ENCODE measurements at regions not wholly inside any gene's neighbourhood (a gene's known extent, or its start where the extent isn't known, plus 50 kb on each side); places are given as distances from the start of the nearest gene placed in this dataset.

DNA sequence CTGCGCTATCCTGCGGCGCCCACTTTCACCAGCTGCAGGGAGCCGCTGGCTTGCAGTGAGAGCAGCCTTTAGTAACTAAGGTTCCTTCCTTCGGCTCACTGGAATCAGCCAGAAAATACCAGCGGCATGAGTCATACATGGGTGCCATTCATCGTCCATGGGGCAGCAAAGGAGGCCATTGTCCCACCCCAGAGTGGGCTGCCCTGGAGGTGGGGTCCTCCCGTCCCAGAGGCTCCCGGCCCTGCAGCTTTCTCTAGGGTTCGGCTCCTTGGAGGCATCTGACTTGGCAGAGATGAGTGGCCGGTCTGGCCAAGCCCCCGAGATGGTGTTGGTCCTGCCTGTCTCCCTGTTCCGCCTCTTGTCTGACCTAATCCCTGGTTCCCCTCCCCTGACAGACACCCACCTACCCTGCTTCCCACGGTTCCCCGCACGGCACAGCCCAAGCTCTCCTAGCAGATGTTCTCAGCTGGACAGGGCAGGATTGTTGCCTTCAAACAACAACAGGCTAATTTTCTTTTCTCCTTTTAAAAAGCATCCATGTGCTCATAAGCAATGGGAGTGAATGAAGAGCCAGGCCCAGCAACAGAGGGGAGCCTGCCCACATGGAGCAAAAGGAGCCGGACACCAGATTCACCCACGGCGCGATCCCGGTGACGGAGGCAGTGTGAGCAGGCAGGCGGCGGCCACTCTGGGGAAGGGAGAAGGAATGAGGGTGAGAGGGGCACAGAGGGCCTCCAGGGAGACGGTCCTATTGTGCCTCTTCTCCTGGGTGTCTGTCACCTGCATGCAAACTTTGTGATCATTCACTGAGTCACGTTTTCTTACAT, 97.0 kb upstream of the COL5A1 start:
- Histone ChIP-seq H3K14ac (replicated peaks; ENCODE audit: low read depth, low read length) (no peak overlapping the region; the same call in 1 of the 2 replicates), H3K9me1 (ENCODE audit: insufficient read depth, low read length) (peaks cover 5% of the 10 kb centered on the region; the same call in 1 of the 2 replicates), H3K27ac (ENCODE audit: insufficient read depth, low read length) (0 out of 2 replicates have a peak overlapping the region, but pooled peaks have one; percentile 5), H2AFZ (replicated peaks; ENCODE audit: low read length, poor library complexity) (peak overlapping the region; percentile 34), H3K23ac (ENCODE audit: low read depth, low read length) (peak overlapping the region; percentile 33), H3K56ac (ENCODE audit: extremely low read depth, insufficient read depth, low read length) (no peak overlapping the region; the same call in 1 of the 2 replicates), H4K8ac (ENCODE audit: low read depth in 2 of 2, low read length in 2 of 2) (peak overlapping the region; percentile 51 to 77; a peak in 3 of 4 replicates), H3K4me3 (ENCODE audit: insufficient read depth, low read depth, low read length) (no peak overlapping the region), H3K36me3 (ENCODE audit: control insufficient read depth, insufficient read depth, low read length) (no peaks in the 10 kb centered on the region), H2BK5ac (ENCODE audit: low read depth, low read length, poor library complexity, severe bottlenecking) (no peak overlapping the region), H4K91ac (ENCODE audit: insufficient read depth, low read depth, low read length) (peak overlapping the region; percentile 86), H3K18ac (ENCODE audit: low read depth, low read length) (no peak overlapping the region; the same call in 1 of the 2 replicates), H3K4ac (ENCODE audit: low read depth, low read length) (peak overlapping the region; percentile 89), H3K4me1 (ENCODE audit: control insufficient read depth, insufficient read depth, low read length) (peaks cover 15% of the 10 kb centered on the region), H3K9me3 (ENCODE audit: control insufficient read depth, insufficient read depth, low read length) (no peaks in the 10 kb centered on the region), H2BK20ac (ENCODE audit: low read depth, low read length) (peak overlapping the region; percentile 94), H4K20me1 (ENCODE audit: insufficient read depth, low read length) (no peaks in the 10 kb centered on the region), H2AK9ac (replicated peaks; ENCODE audit: low read depth, low read length, poor library complexity) (peak overlapping the region; percentile 13), H3K9ac (ENCODE audit: low read depth, low read length) (no peak overlapping the region), H2AK5ac (ENCODE audit: low read depth, low read length) (peak overlapping the region; percentile 90), H2BK15ac (ENCODE audit: low read depth, low read length) (peak overlapping the region; percentile 79; the same call in 1 of the 3 replicates), H3K4me2 (ENCODE audit: low read depth, low read length) (no peak overlapping the region), H2BK120ac (ENCODE audit: low read depth, low read length) (peak overlapping the region; percentile 96), H3K27me3 (ENCODE audit: control insufficient read depth, insufficient read depth, low read length) (no peaks in the 10 kb centered on the region), H4K5ac (ENCODE audit: low read depth, low read length) (peak overlapping the region; percentile 20), H3K79me1 (ENCODE audit: low read depth in 1 of 2, low read length in 2 of 2) (no peaks in the 10 kb centered on the region)
- TF ChIP-seq RCOR1 (IDR thresholded peaks at IDR 0.05; ENCODE audit: insufficient replicate concordance, low read length) (no peak), FOS (IDR thresholded peaks at IDR 0.05; ENCODE audit: low read depth, low read length) (peak; percentile 62; the same call in 1 of the 2 replicates), CEBPB (IDR thresholded peaks at IDR 0.05; ENCODE audit: low read depth, low read length) (no peak)
- DNase-seq: peak; percentile 73
- BruUV-seq (replicated peaks): no TSS peak
- ATAC-seq (ENCODE audit: low read depth): peak; percentile 75
- intact Hi-C loops (cut with micrococcal nuclease): no loop called here
- CTCF ChIA-PET: no interaction called here
- dilution Hi-C loops (cut with HindIII; ENCODE audit: low sequenced_read_pairs, unreplicated experiment): no loop called here
- in situ Hi-C loops (cut with MboI; ENCODE audit: low sequenced_read_pairs): no loop called here
- WGBS, 2 experiments (ENCODE audit: extremely low coverage in 2 of 2, insufficient read length in 1 of 2): 54% methylated on average over 7 of the region's 26 CpGs; no CpG with 5 or more reads in 1 of the 2 experiments
- POLR2A ChIA-PET (ENCODE audit: unreplicated experiment): no interaction called here

All from IMR-90 (cell line).